GM12878 (cell line): ENCODE measurements at regions not wholly inside any gene's neighbourhood (a gene's known extent, or its start where the extent isn't known, plus 50 kb on each side); places are given as distances from the start of the nearest gene placed in this dataset.

Source experiments
- CBX5 ChIP-seq: sonication (generic); IDR thresholded peaks from 2 replicates; pipeline ENCODE4 v1.6.1; 2016; ENCODE audit warnings: low read depth, moderate library complexity, mild to moderate bottlenecking, inconsistent platforms
- CREM ChIP-seq: IDR thresholded peaks from 2 replicates; pipeline ENCODE4 v1.6.1; 2014; ENCODE audit warnings: antibody characterized with exemption, low read depth
- E2F8 ChIP-seq: fragments of 450-650 bp; IDR thresholded peaks from 2 replicates; pipeline ENCODE4 v1.6.1; 2018; ENCODE audit warnings: mild to moderate bottlenecking, low read depth, moderate library complexity; ENCODE audit not compliant: partially characterized antibody
- PKNOX1 ChIP-seq: fragments of 450-650 bp; IDR thresholded peaks from 2 replicates; pipeline ENCODE4 v1.6.1; 2016; ENCODE audit warnings: mild to moderate bottlenecking
- PRDM15 ChIP-seq: fragments of 450-650 bp; formaldehyde crosslinking; IDR thresholded peaks from 2 replicates; pipeline ENCODE4 v1.4.0; 2020; ENCODE audit warnings: mild to moderate bottlenecking, moderate library complexity
- ZNF217 ChIP-seq: fragments of 450-650 bp; IDR thresholded peaks from 2 replicates; pipeline ENCODE4 v1.6.1; 2017; ENCODE audit warnings: antibody characterized with exemption, mild to moderate bottlenecking

- no peak for TF ChIP-seq E2F8
- TF ChIP-seq CREM, result no peak
- no peak for TF ChIP-seq CBX5
- no peak for TF ChIP-seq PRDM15
- TF ChIP-seq ZNF217, result no peak
- TF ChIP-seq PKNOX1, result no peak
- TF ChIP-seq, all 136 proteins: peak for 0
Observed at GRCh38 chr12:60710246-60710645, 1114.4 kb downstream of the SLC16A7 start (continued).
